ENCODE measurements at regions not wholly inside any gene's neighbourhood (a gene's known extent, or its start where the extent isn't known, plus 50 kb on each side); places are given as distances from the start of the nearest gene placed in this dataset.
A peak's percentile ranks its signal among the peaks of the same experiment; 100 is the strongest.

GRCh38 chrX:120819126-120819525, 56.5 kb downstream of the CT47B1 start:
- no peak for DNase-seq (ENCODE audit: extremely low read depth in 1 of 11, low read depth in 9 of 11, low spot score in 4 of 11)

GRCh38 chrX:120813982-120814381, 61.7 kb downstream of the CT47B1 start:
- no peak for DNase-seq (ENCODE audit: extremely low read depth in 1 of 11, low read depth in 9 of 11, low spot score in 4 of 11)

GRCh38 chrX:120801426-120801825, 74.2 kb downstream of the CT47B1 start:
- no peak for DNase-seq (ENCODE audit: extremely low read depth in 1 of 11, low read depth in 9 of 11, low spot score in 4 of 11)

- DNase-seq (ENCODE audit: extremely low read depth in 1 of 11, low read depth in 9 of 11, low spot score in 4 of 11): peak in 3 of 11 donors; percentile 3 to 17 (median 12)
Measured at GRCh38 chrX:120797188-120797851, 78.3 kb downstream of the CT47B1 start.

GRCh38 chrX:120795301-120795700, 80.4 kb downstream of the CT47B1 start:
- no peak for DNase-seq (ENCODE audit: extremely low read depth in 1 of 11, low read depth in 9 of 11, low spot score in 4 of 11)

- no peak for DNase-seq (ENCODE audit: extremely low read depth in 1 of 11, low read depth in 9 of 11, low spot score in 4 of 11)
Measured at GRCh38 chrX:120794525-120794975, 81.1 kb downstream of the CT47B1 start.

GRCh38 chrX:120793098-120793497, 82.6 kb downstream of the CT47B1 start:
- no peak for DNase-seq (ENCODE audit: extremely low read depth in 1 of 11, low read depth in 9 of 11, low spot score in 4 of 11)

- no peak for DNase-seq (ENCODE audit: extremely low read depth in 1 of 11, low read depth in 9 of 11, low spot score in 4 of 11)
Measured at GRCh38 chrX:120791013-120791643, 84.5 kb downstream of the CT47B1 start.

GRCh38 chrX:120790552-120790951, 85.1 kb downstream of the CT47B1 start:
- no peak for DNase-seq (ENCODE audit: extremely low read depth in 1 of 11, low read depth in 9 of 11, low spot score in 4 of 11)

GRCh38 chrX:120790118-120790517, 85.5 kb downstream of the CT47B1 start:
- DNase-seq (ENCODE audit: extremely low read depth in 1 of 11, low read depth in 9 of 11, low spot score in 4 of 11): peak; percentile 25 to 63 (median 43)

- no peak for DNase-seq (ENCODE audit: extremely low read depth in 1 of 11, low read depth in 9 of 11, low spot score in 4 of 11)
Measured at GRCh38 chrX:120781403-120781802, 94.3 kb downstream of the CT47B1 start.

GRCh38 chrX:120775959-120776358, 99.7 kb downstream of the CT47B1 start:
- no peak for DNase-seq (ENCODE audit: extremely low read depth in 1 of 11, low read depth in 9 of 11, low spot score in 4 of 11)

GRCh38 chrX:120774606-120775005, 101.1 kb downstream of the CT47B1 start:
- no peak for DNase-seq (ENCODE audit: extremely low read depth in 1 of 11, low read depth in 9 of 11, low spot score in 4 of 11)

GRCh38 chrX:120773801-120774200, 101.9 kb downstream of the CT47B1 start:
- no peak for DNase-seq (ENCODE audit: extremely low read depth in 1 of 11, low read depth in 9 of 11, low spot score in 4 of 11)

- DNase-seq (ENCODE audit: extremely low read depth in 1 of 11, low read depth in 9 of 11, low spot score in 4 of 11): peak in 2 of 11 donors; percentile 19 to 21
Measured at GRCh38 chrX:120769576-120770341, 105.9 kb downstream of the CT47B1 start.

- no peak for DNase-seq (ENCODE audit: extremely low read depth in 1 of 11, low read depth in 9 of 11, low spot score in 4 of 11)
Measured at GRCh38 chrX:120768681-120769080, 107.0 kb downstream of the CT47B1 start.

- no peak for DNase-seq (ENCODE audit: extremely low read depth in 1 of 11, low read depth in 9 of 11, low spot score in 4 of 11)
Measured at GRCh38 chrX:120768254-120768653, 107.4 kb downstream of the CT47B1 start.

GRCh38 chrX:120763269-120763668, 112.4 kb downstream of the CT47B1 start:
- DNase-seq (ENCODE audit: extremely low read depth in 1 of 11, low read depth in 9 of 11, low spot score in 4 of 11): no peak

GRCh38 chrX:120761810-120762209, 113.9 kb downstream of the CT47B1 start:
- DNase-seq (ENCODE audit: extremely low read depth in 1 of 11, low read depth in 9 of 11, low spot score in 4 of 11): no peak

- DNase-seq (ENCODE audit: extremely low read depth in 1 of 11, low read depth in 9 of 11, low spot score in 4 of 11): no peak
Measured at GRCh38 chrX:120759685-120760084, 116.0 kb downstream of the CT47B1 start.

All from renal cortex interstitium (tissue), 11 donors.